ENCODE measurements at regions not wholly inside any gene's neighbourhood (a gene's known extent, or its start where the extent isn't known, plus 50 kb on each side); places are given as distances from the start of the nearest gene placed in this dataset.

- DNase-seq, result peak; percentile 33
Measured at GRCh38 chr6:163776196-163776905, 361.8 kb downstream of the QKI start.

GRCh38 chr6:163775313-163775712 is 360.8 kb downstream of the QKI start:
- no peak for DNase-seq

- DNase-seq, result no peak
Measured at GRCh38 chr6:163774485-163774884, 360.0 kb downstream of the QKI start.

GRCh38 chr6:163773646-163774045 is 359.1 kb downstream of the QKI start:
- DNase-seq, result no peak

- DNase-seq, result no peak
Measured at GRCh38 chr6:163772701-163773100, 358.2 kb downstream of the QKI start.

- no peak for DNase-seq
Measured at GRCh38 chr6:163771180-163771579, 356.7 kb downstream of the QKI start.

- DNase-seq, result no peak
Measured at GRCh38 chr6:163768905-163769304, 354.4 kb downstream of the QKI start.

DNA sequence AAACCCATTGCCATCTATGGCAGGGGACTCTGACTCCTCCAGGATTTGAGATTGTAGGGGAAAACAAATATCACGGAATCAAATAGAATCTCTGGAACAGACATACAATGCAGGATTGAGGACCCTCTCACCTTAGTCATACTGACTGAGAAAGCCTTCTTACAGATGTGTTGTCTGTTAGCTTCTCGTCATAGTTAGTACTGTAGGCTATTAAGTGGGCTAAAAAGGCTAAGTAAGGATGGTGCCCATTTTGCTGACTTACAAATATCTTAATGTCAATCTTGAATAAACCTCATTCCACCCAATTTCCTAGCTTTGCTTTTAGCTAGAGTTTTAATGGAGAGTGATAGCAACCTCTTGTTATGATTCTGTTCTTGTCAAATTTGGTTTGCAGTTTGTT is 352.4 kb downstream of the QKI start:
- DNase-seq, result no peak

GRCh38 chr6:163765335-163765734 is 350.8 kb downstream of the QKI start:
- no peak for DNase-seq

DNA sequence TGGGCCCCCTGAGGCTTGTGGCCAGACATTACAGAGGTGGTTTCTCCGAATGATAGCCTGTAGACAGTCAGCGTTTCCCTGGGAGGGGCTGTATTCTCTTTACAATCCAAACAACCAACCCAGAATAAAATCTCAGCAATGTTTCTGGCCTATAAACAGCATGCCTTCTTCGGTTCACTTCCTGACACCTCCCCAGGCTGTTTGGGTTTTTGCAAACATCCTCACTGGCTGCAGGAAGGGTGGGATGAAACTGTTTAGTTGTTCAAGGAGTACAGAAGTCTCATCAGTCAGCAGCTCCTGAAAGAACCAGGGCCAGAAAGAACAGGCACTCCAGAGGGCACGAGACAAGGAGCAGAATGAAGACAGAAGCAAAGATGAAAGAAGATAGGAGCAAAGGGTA is 350.0 kb downstream of the QKI start:
- no peak for DNase-seq

GRCh38 chr6:163761481-163761880 is 347.0 kb downstream of the QKI start:
- DNase-seq, result no peak

GRCh38 chr6:163760860-163761259 is 346.3 kb downstream of the QKI start:
- no peak for DNase-seq

DNA sequence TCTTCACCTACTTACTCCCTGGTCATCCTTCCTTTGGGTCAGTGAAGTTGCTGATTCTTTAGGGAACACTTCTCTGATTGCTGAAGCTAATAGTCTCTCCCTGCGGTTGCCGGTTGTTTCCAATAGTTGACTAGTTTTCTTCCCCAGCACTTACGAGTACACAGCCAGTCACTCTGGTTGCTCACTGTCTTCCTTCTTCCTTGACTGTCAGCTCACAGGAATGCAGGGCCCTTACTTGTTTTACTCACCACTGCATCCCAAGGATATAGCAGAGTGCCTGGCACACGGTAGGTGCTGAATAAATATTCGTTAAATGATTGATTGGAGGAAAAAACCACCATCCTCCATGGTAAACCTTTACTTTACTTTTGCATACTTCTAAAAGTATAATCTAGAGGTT is 345.0 kb downstream of the QKI start:
- no peak for DNase-seq

- DNase-seq, result no peak
Measured at GRCh38 chr6:163757520-163757919, 343.0 kb downstream of the QKI start.

DNA sequence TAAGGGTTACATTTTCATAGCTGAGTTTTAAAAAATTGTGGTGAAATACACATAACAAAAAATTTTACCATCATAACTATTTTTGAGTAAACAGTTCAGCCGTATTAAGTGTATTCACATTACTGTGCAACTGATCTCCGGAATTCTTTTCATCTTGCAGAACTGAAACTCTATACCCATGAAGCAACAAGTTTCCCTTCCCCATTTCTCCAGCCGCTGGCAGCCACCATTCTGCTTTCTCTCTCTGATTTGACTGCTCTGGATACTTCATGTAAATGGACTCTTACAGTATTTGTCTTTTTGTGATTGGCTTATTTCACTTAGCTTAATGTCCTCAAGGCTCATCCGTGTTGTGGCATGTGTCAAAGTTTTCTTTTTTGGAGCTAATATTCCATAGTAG is 341.6 kb downstream of the QKI start:
- DNase-seq, result no peak

DNA sequence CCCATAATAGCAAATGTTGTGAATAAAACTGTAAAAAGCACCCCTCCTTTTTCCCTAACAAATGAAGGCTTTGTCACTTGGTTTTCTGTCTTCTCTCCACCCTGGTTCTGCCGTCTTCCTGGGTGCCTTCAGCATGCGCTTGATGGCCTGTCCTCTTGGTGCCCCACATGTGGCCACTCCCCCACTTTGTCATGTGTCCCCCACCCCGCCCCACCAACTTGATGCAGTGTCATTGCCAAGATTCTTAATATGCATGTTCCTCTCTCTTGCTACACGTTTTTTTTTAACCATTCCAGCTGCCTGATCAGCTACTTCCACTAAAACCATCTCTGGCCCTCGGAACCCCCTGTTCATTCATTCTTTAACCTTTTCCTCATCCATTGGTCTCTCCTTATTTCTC is 340.3 kb downstream of the QKI start:
- DNase-seq, result no peak

DNA sequence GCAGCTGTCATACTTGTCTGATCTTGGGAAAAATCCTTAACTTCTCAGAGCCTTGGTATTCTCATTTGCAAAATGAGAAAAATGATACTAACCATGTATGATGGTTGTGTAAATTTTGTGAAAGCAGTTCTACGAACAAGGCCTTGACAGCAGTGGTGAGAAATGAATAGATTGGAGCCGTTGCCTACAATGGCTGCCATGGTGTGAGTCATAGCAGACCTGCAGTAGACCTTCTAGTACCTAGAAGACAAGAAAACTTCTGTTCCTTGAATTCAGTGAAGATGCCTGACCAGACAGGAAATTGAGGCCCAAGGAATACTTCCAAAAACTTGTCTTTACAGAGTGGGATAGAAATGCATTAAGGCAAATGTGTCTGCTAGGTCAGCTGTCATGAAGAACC is 338.9 kb downstream of the QKI start:
- no peak for DNase-seq

- DNase-seq, result no peak
Measured at GRCh38 chr6:163752446-163752845, 337.9 kb downstream of the QKI start.

DNA sequence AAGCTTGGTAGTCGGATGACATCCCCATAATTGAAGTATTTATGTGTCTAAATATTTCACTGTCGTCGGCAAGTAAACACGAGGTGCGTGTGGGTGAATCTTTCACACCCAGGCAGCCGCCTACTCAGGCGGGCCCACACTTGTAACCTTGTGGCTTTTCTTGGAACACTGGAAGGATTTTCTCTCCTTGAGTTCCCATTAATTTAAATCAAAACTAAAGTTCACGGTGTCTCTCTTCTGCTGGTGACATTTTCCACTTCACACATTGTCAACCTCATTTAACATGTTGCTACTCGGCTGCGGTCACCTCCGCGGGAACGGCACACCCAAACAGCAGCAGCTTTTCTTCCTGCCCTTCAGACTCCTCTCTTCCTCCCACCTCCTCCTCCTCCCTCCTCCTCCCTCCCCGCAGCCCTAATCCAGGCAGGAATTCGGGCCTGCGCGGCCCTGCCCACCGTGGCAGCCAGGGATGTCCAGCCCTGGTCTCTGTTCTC is 336.6 kb downstream of the QKI start:
- peak; percentile 27 for DNase-seq

DNA sequence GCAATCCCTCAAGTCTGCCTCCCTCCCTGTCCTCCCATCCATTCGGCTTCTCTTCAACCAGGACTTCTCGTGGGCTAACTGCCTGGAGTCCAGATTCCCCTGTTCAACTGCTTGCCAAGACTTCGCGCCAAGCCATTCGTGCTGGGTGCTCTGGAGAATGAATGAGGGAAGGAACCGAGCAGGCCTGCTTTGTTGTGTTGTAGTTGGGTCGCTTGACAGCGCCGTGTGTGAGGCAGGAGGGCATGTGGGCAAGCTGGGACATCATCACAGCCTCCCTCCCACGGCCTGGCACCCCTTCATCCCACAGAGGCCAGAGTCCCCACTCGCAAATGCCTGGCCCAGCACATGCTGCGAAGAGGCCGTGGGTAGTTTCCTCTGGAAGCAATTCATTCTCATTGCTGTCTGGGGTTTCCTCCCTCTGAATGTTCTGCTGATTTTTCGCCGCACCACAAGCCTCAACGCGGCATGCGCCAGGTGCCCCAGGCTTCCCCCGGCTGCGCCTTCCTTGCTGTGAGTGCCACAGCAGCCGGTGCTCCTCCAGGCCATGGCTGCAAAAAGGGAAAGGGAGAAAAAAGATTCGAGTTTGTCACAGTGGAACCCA is 336.0 kb downstream of the QKI start:
- DNase-seq, result no peak

GRCh38 chr6:163748886-163749285 is 334.4 kb downstream of the QKI start:
- DNase-seq, result no peak

- no peak for DNase-seq
Measured at GRCh38 chr6:163748036-163748435, 333.5 kb downstream of the QKI start.

GRCh38 chr6:163747058-163747457 is 332.5 kb downstream of the QKI start:
- peak; percentile 22 for DNase-seq

GRCh38 chr6:163745536-163746400 is 331.2 kb downstream of the QKI start:
- no peak for DNase-seq

All from hematopoietic multipotent progenitor cell treated with erythropoietin and hydrocortisone succinate and interleukin-3 and kit ligand, for 8 days (in vitro differentiated cells).